Erythroblast (primary cell): ENCODE measurements at regions not wholly inside any gene's neighbourhood (a gene's known extent, or its start where the extent isn't known, plus 50 kb on each side); places are given as distances from the start of the nearest gene placed in this dataset.

ENCODE experiments used
- GATA1 ChIP-seq: IDR thresholded peaks from 2 replicates; pipeline ENCODE4 v1.6.1; 2011; ENCODE audit warnings: low read depth, mild to moderate bottlenecking, control low read depth, low read length, moderate library complexity
- POLR2A ChIP-seq: IDR thresholded peaks from 2 replicates; pipeline ENCODE4 v1.6.1; 2011; ENCODE audit warnings: mild to moderate bottlenecking, low read length

GRCh38 chr10:130773941-130774340, 537.6 kb downstream of the TCERG1L start:
- no peak for TF ChIP-seq POLR2A
- TF ChIP-seq GATA1, result no peak
